K562 (cell line): ENCODE measurements at regions not wholly inside any gene's neighbourhood (a gene's known extent, or its start where the extent isn't known, plus 50 kb on each side); places are given as distances from the start of the nearest gene placed in this dataset.

ENCODE experiments used
- BCOR ChIP-seq: fragments of 450-650 bp; IDR thresholded peaks from 2 replicates; pipeline ENCODE4 v1.6.1; 2016
- CTCF ChIP-seq, 3 experiments: IDR thresholded peaks in 2 of 3; conservative IDR thresholded peaks in 1 of 3; 2 replicates each; pipeline ENCODE4 v1.5.1; 2011 to 2012; ENCODE audit warnings: low read length in 3 of 3, mild to moderate bottlenecking in 3 of 3, control low read depth in 2 of 3, improper control_type of control experiment in 1 of 3, inconsistent platforms in 1 of 3, low read depth in 1 of 3, mixed read lengths in 1 of 3, moderate library complexity in 1 of 3; ENCODE audit not compliant: insufficient read depth in 2 of 3
- FOS ChIP-seq: IDR thresholded peaks from 3 replicates; pipeline ENCODE4 v1.6.1; 2011; ENCODE audit not compliant: insufficient read length; ENCODE audit errors: extremely low read depth
- NFATC3 ChIP-seq: fragments of 450-650 bp; IDR thresholded peaks from 2 replicates; pipeline ENCODE4 v1.6.1; 2017; ENCODE audit warnings: mild to moderate bottlenecking
- NFE2 ChIP-seq: IDR thresholded peaks from 2 replicates; pipeline ENCODE4 v1.6.1; 2014; ENCODE audit warnings: antibody characterized with exemption, low read depth
- NR4A1 ChIP-seq, 2 experiments: fragments of 250-450 bp in 1 of 2; fragments of 450-650 bp in 1 of 2; sonication (Bioruptor Pico) in 1 of 2; IDR thresholded peaks; 2 replicates each; pipeline versions ENCODE4 v1.4.0 to v1.6.1; 2016 to 2020; ENCODE audit warnings: mild to moderate bottlenecking in 2 of 2, missing compliant biosample characterization in 1 of 2, missing genetic modification characterization in 1 of 2, moderate library complexity in 1 of 2
- POLR2A ChIP-seq: fragments of 450-650 bp; conservative IDR thresholded peaks from 2 replicates; pipeline ENCODE4 v1.6.1; 2016
- REST ChIP-seq, 2 experiments: fragments of 450-650 bp; formaldehyde crosslinking in 1 of 2; IDR thresholded peaks; 2 replicates each; pipeline versions ENCODE4 v1.4.0 to v1.6.1; 2014 to 2020; ENCODE audit warnings: mild to moderate bottlenecking in 2 of 2, borderline replicate concordance in 1 of 2, low read depth in 1 of 2
- RFX5 ChIP-seq: IDR thresholded peaks from 2 replicates; pipeline ENCODE4 v1.6.1; 2011; ENCODE audit warnings: low read depth, mild to moderate bottlenecking, improper control_type of control experiment, low read length
- TCF7L2 ChIP-seq: fragments of 150-350 bp; IDR thresholded peaks from 2 replicates; pipeline ENCODE4 v1.6.1; 2016; ENCODE audit warnings: low read depth, mild to moderate bottlenecking, low read length, moderate library complexity
- TF ChIP-seq, protein P1 (sequence below), 2 experiments: IDR thresholded peaks; 2 replicates each; pipeline ENCODE4 v1.6.1; 2012; ENCODE audit warnings: improper control_type of control experiment in 2 of 2, low read depth in 2 of 2, low read length in 2 of 2, borderline replicate concordance in 1 of 2

- TF ChIP-seq BCOR (no peak), NFE2 (no peak), CTCF (IDR thresholded peaks at IDR 0.05 in 2 of 3, conservative IDR thresholded peaks at IDR 0.05 in 1 of 3; ENCODE audit: insufficient read depth in 2 of 3, low read depth in 1 of 3, low read length in 3 of 3) (no peak), RFX5 (no peak), TCF7L2 (no peak), FOS (no peak), REST (IDR thresholded peaks at IDR 0.05; ENCODE audit: borderline replicate concordance) (no peak), REST (CRISPR knock-in tag; IDR thresholded peaks at IDR 0.05; ENCODE audit: low read depth) (no peak), NFATC3 (no peak), POLR2A (no peak), NR4A1 (CRISPR knock-in tag; IDR thresholded peaks at IDR 0.05) (no peak), NR4A1 (tag; IDR thresholded peaks at IDR 0.05) (no peak)
- TF ChIP-seq, protein P1, sequence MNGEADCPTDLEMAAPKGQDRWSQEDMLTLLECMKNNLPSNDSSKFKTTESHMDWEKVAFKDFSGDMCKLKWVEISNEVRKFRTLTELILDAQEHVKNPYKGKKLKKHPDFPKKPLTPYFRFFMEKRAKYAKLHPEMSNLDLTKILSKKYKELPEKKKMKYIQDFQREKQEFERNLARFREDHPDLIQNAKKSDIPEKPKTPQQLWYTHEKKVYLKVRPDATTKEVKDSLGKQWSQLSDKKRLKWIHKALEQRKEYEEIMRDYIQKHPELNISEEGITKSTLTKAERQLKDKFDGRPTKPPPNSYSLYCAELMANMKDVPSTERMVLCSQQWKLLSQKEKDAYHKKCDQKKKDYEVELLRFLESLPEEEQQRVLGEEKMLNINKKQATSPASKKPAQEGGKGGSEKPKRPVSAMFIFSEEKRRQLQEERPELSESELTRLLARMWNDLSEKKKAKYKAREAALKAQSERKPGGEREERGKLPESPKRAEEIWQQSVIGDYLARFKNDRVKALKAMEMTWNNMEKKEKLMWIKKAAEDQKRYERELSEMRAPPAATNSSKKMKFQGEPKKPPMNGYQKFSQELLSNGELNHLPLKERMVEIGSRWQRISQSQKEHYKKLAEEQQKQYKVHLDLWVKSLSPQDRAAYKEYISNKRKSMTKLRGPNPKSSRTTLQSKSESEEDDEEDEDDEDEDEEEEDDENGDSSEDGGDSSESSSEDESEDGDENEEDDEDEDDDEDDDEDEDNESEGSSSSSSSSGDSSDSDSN (IDR thresholded peaks at IDR 0.05; ENCODE audit: borderline replicate concordance in 1 of 2, low read depth in 2 of 2, low read length in 2 of 2): no peak
These were observed 67.7 kb upstream of the CCL21 start for GRCh38 chr9:34777666-34778065.
